ENCODE measurements at regions not wholly inside any gene's neighbourhood (a gene's known extent, or its start where the extent isn't known, plus 50 kb on each side); places are given as distances from the start of the nearest gene placed in this dataset.

DNA sequence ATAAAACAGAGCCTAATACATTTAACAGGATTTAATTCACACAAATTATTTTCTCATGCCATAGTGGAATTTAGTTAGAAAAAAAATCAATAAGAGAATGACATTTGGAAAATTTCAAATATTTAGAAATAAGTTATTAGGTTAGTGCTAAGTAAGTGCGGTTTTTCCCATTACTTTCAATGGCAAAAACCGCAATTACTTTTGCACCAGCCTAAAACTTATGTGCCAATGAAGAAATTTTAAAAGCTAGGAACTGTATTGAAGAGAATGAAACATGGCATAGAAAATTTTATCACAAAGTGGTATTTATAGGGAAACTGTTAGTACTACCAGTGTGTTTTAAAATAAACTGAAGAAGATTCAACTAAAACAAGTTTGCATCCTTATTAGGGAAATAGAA lies 228.3 kb upstream of the FKBP1C start:
- TF ChIP-seq, protein P1, sequence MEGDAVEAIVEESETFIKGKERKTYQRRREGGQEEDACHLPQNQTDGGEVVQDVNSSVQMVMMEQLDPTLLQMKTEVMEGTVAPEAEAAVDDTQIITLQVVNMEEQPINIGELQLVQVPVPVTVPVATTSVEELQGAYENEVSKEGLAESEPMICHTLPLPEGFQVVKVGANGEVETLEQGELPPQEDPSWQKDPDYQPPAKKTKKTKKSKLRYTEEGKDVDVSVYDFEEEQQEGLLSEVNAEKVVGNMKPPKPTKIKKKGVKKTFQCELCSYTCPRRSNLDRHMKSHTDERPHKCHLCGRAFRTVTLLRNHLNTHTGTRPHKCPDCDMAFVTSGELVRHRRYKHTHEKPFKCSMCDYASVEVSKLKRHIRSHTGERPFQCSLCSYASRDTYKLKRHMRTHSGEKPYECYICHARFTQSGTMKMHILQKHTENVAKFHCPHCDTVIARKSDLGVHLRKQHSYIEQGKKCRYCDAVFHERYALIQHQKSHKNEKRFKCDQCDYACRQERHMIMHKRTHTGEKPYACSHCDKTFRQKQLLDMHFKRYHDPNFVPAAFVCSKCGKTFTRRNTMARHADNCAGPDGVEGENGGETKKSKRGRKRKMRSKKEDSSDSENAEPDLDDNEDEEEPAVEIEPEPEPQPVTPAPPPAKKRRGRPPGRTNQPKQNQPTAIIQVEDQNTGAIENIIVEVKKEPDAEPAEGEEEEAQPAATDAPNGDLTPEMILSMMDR (IDR thresholded peaks at IDR 0.05): no peak
- no peak for TF ChIP-seq EZH2 (IDR thresholded peaks at IDR 0.05)

Measured in neural progenitor cell (in vitro differentiated cells).